Right lobe of liver (tissue), 4 donors: ENCODE measurements at regions not wholly inside any gene's neighbourhood (a gene's known extent, or its start where the extent isn't known, plus 50 kb on each side); places are given as distances from the start of the nearest gene placed in this dataset.

ENCODE experiments used
- CTCF ChIP-seq, 4 donors: fragments of 200-600 bp in 3 of 4; fragments of 450-650 bp in 1 of 4; IDR thresholded peaks; one replicate each; pipeline versions ENCODE4 v1.5.1 to v1.8.0; 2016 to 2022; ENCODE audit warnings: antibody characterized with exemption in 4 of 4, mild to moderate bottlenecking in 2 of 4
- POLR2A ChIP-seq: fragments of 450-650 bp; IDR thresholded peaks from one replicate; pipeline ENCODE4 v1.6.1; 2017; ENCODE audit warnings: antibody characterized with exemption, mild to moderate bottlenecking
- donor health status: DM: no; HTN: no; CAD: no.
- donor health status: DM: no; HTN: no; CAD: no.
- donor health status: DM: no; HTN: yes; CAD: no.

- TF ChIP-seq CTCF (IDR thresholded peaks at IDR 0.05) (no peak), POLR2A (no peak)
Measured at GRCh38 chr4:126851391-126851790, 781.4 kb upstream of the INTU start.
